ELF-1 (cell line): ENCODE measurements at regions not wholly inside any gene's neighbourhood (a gene's known extent, or its start where the extent isn't known, plus 50 kb on each side); places are given as distances from the start of the nearest gene placed in this dataset.
"Not testable (repeated sequence)": the region's sequence is repeated elsewhere in the genome, so short reads cannot be mapped to it uniquely, and the experiment has no call there.

Experiments
- DNase-seq: peaks from one replicate; pipeline ENCODE4 v3.0.0-alpha.2; 2016; ENCODE audit warnings: low read depth, low spot score

GRCh38 chr4:60327651-60328050 lies 872.5 kb upstream of the ADGRL3 start:
- DNase-seq = no peak

- no peak for DNase-seq
These were observed 855.2 kb upstream of the ADGRL3 start for GRCh38 chr4:60344908-60345307.

- no peak for DNase-seq
These were observed 854.7 kb upstream of the ADGRL3 start for GRCh38 chr4:60345392-60345791.

- DNase-seq = no peak
These were observed 840.3 kb upstream of the ADGRL3 start for GRCh38 chr4:60359746-60360367.

- no peak for DNase-seq
These were observed 835.0 kb upstream of the ADGRL3 start for GRCh38 chr4:60365176-60365575.

GRCh38 chr4:60366661-60367060 lies 833.5 kb upstream of the ADGRL3 start:
- DNase-seq = no peak

GRCh38 chr4:60368986-60369385 lies 831.1 kb upstream of the ADGRL3 start:
- DNase-seq = no peak

- no peak for DNase-seq
These were observed 822.1 kb upstream of the ADGRL3 start for GRCh38 chr4:60378010-60378409.

GRCh38 chr4:60384516-60384915 lies 815.6 kb upstream of the ADGRL3 start:
- no peak for DNase-seq

- no peak for DNase-seq
These were observed 810.5 kb upstream of the ADGRL3 start for GRCh38 chr4:60389633-60390032.

- DNase-seq = no peak
These were observed 803.6 kb upstream of the ADGRL3 start for GRCh38 chr4:60396341-60397049.

- no peak for DNase-seq
These were observed 799.5 kb upstream of the ADGRL3 start for GRCh38 chr4:60400593-60400992.

- peak; percentile 12 for DNase-seq
These were observed 796.1 kb upstream of the ADGRL3 start for GRCh38 chr4:60404027-60404426.

GRCh38 chr4:60422439-60422838 lies 777.7 kb upstream of the ADGRL3 start:
- DNase-seq = no peak

- not testable (repeated sequence) for DNase-seq
These were observed 776.4 kb upstream of the ADGRL3 start for GRCh38 chr4:60423573-60424184.

- DNase-seq = no peak
These were observed 767.2 kb upstream of the ADGRL3 start for GRCh38 chr4:60432911-60433310.

GRCh38 chr4:60443068-60443467 lies 757.1 kb upstream of the ADGRL3 start:
- DNase-seq = no peak

GRCh38 chr4:60443796-60444195 lies 756.3 kb upstream of the ADGRL3 start:
- DNase-seq = no peak

- DNase-seq = no peak
These were observed 750.1 kb upstream of the ADGRL3 start for GRCh38 chr4:60450054-60450453.

GRCh38 chr4:60452266-60452665 lies 747.9 kb upstream of the ADGRL3 start:
- DNase-seq = no peak

- DNase-seq = no peak
These were observed 744.7 kb upstream of the ADGRL3 start for GRCh38 chr4:60455380-60455779.

GRCh38 chr4:60461551-60461950 lies 738.6 kb upstream of the ADGRL3 start:
- no peak for DNase-seq

- DNase-seq = peak; percentile 27
These were observed 736.1 kb upstream of the ADGRL3 start for GRCh38 chr4:60463857-60464502.
